Tibial nerve (tissue), 4 donors: ENCODE measurements at regions not wholly inside any gene's neighbourhood (a gene's known extent, or its start where the extent isn't known, plus 50 kb on each side); places are given as distances from the start of the nearest gene placed in this dataset.

Experiments
- DNase-seq, 2 donors: peaks; one replicate each; pipeline ENCODE4 v3.0.0-alpha.2; 2019; ENCODE audit warnings: low spot score in 2 of 2
- H3K27ac ChIP-seq, 4 donors: fragments of 200-600 bp; sonication (generic) in 3 of 4; one replicate each; pipeline ENCODE4 v1.5.1; 2017 to 2019; ENCODE audit warnings: mild to moderate bottlenecking in 1 of 4
- H3K27me3 ChIP-seq, 2 donors: fragments of 200-600 bp; sonication (generic) in 1 of 2; one replicate each; pipeline versions ENCODE4 v1.5.1 to v1.6.0; 2017 to 2019
- H3K36me3 ChIP-seq, 3 donors: fragments of 200-600 bp; sonication (generic); one replicate each; pipeline ENCODE4 v1.5.1; 2018 to 2019
- H3K4me1 ChIP-seq, 4 donors: fragments of 200-600 bp; sonication (generic) in 3 of 4; one replicate each; pipeline ENCODE4 v1.5.1; 2017 to 2019
- H3K4me3 ChIP-seq, 4 donors: fragments of 200-600 bp; sonication (generic) in 3 of 4; one replicate each; pipeline ENCODE4 v1.5.1; 2017 to 2019; ENCODE audit warnings: mild to moderate bottlenecking in 1 of 4, moderate library complexity in 1 of 4
- H3K9me3 ChIP-seq, 4 donors: fragments of 200-600 bp; sonication (generic) in 3 of 4; one replicate each; pipeline ENCODE4 v1.5.1; 2017 to 2019
- CTCF ChIP-seq, 5 experiments: fragments of 200-600 bp in 3 of 5; fragments of 450-650 bp in 2 of 5; sonication (generic) in 3 of 5; IDR thresholded peaks; one replicate each; pipeline ENCODE4 v1.5.1; 2016 to 2019; ENCODE audit warnings: antibody characterized with exemption in 5 of 5, mild to moderate bottlenecking in 3 of 5, moderate library complexity in 2 of 5
- EP300 ChIP-seq, 2 donors: sonication (generic); formaldehyde crosslinking; IDR thresholded peaks; one replicate each; pipeline ENCODE4 v1.6.1; 2017; ENCODE audit warnings: antibody characterized with exemption in 2 of 2, mild to moderate bottlenecking in 1 of 2
- POLR2A ChIP-seq, 2 donors: fragments of 450-650 bp; IDR thresholded peaks; one replicate each; pipeline ENCODE4 v1.6.1; 2017; ENCODE audit warnings: antibody characterized with exemption in 2 of 2, mild to moderate bottlenecking in 2 of 2, moderate library complexity in 2 of 2
- WGBS, 2 donors: methylation state at CpG; one replicate each; pipeline ENCODE4 v1.1.5; 2018; 5-methylcytosine and 5-hydroxymethylcytosine counted together

GRCh38 chr2:6234702-6235101, 542.5 kb downstream of the SOX11 start:
- no peaks in the 10 kb centered on the region for H3K27me3 ChIP-seq
- no peak overlapping the region for H3K27ac ChIP-seq
- no peaks in the 10 kb centered on the region for H3K4me1 ChIP-seq
- H3K9me3 ChIP-seq: peaks cover 0 to 8% (median 0%) of the 10 kb centered on the region in 4 donors
- DNase-seq: no peak
- no peak overlapping the region for H3K4me3 ChIP-seq
- TF ChIP-seq POLR2A (IDR thresholded peaks at IDR 0.05) (no peak), CTCF (IDR thresholded peaks at IDR 0.05) (no peak), EP300 (IDR thresholded peaks at IDR 0.05) (no peak)
- H3K36me3 ChIP-seq: no peaks in the 10 kb centered on the region
- 71 to 87% methylated on average over 3 of the region's 3 CpGs for WGBS, 2 donors

- Histone ChIP-seq H3K4me3 (no peak overlapping the region), H3K4me1 (no peaks in the 10 kb centered on the region), H3K27me3 (no peaks in the 10 kb centered on the region), H3K9me3 (no peaks in the 10 kb centered on the region), H3K36me3 (no peaks in the 10 kb centered on the region), H3K27ac (no peak overlapping the region)
- TF ChIP-seq CTCF (IDR thresholded peaks at IDR 0.05): no peak
- no peak for TF ChIP-seq EP300 (IDR thresholded peaks at IDR 0.05)
- TF ChIP-seq POLR2A (IDR thresholded peaks at IDR 0.05): no peak
- WGBS, 2 donors: 62 to 76% methylated on average over 5 of the region's 5 CpGs
- DNase-seq: no peak
These were observed 544.1 kb downstream of the SOX11 start for GRCh38 chr2:6236317-6236716.

- 75 to 78% methylated on average over 8 of the region's 8 CpGs for WGBS, 2 donors
- DNase-seq: no peak
- Histone ChIP-seq H3K4me3 (no peak overlapping the region), H3K4me1 (no peaks in the 10 kb centered on the region), H3K9me3 (no peaks in the 10 kb centered on the region), H3K36me3 (no peaks in the 10 kb centered on the region), H3K27me3 (no peaks in the 10 kb centered on the region), H3K27ac (no peak overlapping the region)
- TF ChIP-seq EP300 (IDR thresholded peaks at IDR 0.05): no peak
- no peak for TF ChIP-seq POLR2A (IDR thresholded peaks at IDR 0.05)
- TF ChIP-seq CTCF (IDR thresholded peaks at IDR 0.05): no peak
These were observed 545.0 kb downstream of the SOX11 start for GRCh38 chr2:6237039-6237660.

- TF ChIP-seq POLR2A (IDR thresholded peaks at IDR 0.05) (no peak), EP300 (IDR thresholded peaks at IDR 0.05) (no peak), CTCF (IDR thresholded peaks at IDR 0.05) (no peak)
- Histone ChIP-seq H3K27ac (no peak overlapping the region), H3K27me3 (no peaks in the 10 kb centered on the region), H3K9me3 (no peaks in the 10 kb centered on the region), H3K36me3 (no peaks in the 10 kb centered on the region), H3K4me3 (no peak overlapping the region), H3K4me1 (no peaks in the 10 kb centered on the region)
- no peak for DNase-seq
- 73% methylated on average over 5 of the region's 5 CpGs for WGBS, 2 donors
These were observed 557.4 kb downstream of the SOX11 start for GRCh38 chr2:6249557-6249956.

GRCh38 chr2:6254441-6254840, 562.3 kb downstream of the SOX11 start:
- Histone ChIP-seq H3K27ac (no peak overlapping the region), H3K4me1 (no peaks in the 10 kb centered on the region), H3K9me3 (no peaks in the 10 kb centered on the region), H3K27me3 (no peaks in the 10 kb centered on the region), H3K36me3 (no peaks in the 10 kb centered on the region), H3K4me3 (no peak overlapping the region)
- no peak for TF ChIP-seq EP300 (IDR thresholded peaks at IDR 0.05)
- no peak for TF ChIP-seq POLR2A (IDR thresholded peaks at IDR 0.05)
- TF ChIP-seq CTCF (IDR thresholded peaks at IDR 0.05): no peak
- DNase-seq: no peak
- WGBS, 2 donors: 11% methylated on average over 2 of the region's 2 CpGs
